NCI-H748 (cell line): ENCODE measurements at regions not wholly inside any gene's neighbourhood (a gene's known extent, or its start where the extent isn't known, plus 50 kb on each side); places are given as distances from the start of the nearest gene placed in this dataset.

ENCODE experiments used
- DNase-seq: peaks from one replicate; lab custom pipeline; 2025; ENCODE audit not compliant: unreplicated experiment; lab: John Stamatoyannopoulos, UW

DNA sequence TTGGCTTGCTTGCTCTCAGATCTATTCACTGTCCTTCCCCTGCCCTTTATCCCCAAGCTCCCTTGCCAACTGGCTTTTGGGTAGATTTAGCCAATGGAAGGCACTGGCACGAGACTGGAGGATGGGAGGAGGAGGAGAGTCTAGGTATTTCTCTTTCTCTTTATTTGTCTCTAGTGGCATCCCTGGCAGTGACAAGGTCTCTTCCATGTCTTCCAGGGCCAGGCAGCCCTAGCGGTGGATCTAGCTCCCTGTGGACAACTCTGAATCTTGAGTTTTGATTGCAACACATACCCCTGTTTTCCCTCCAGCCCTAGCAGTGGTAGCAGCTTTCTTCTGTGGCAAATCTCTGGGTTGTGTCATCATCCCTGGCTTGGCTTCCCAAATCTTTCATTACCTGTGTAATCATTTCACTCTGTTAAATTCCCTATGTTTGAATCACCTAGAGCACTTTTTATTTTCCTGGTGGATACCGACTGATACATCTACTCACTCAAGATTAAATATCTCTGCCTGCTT lies 171.1 kb upstream of the IRX6 start:
- DNase-seq, result no peak

DNA sequence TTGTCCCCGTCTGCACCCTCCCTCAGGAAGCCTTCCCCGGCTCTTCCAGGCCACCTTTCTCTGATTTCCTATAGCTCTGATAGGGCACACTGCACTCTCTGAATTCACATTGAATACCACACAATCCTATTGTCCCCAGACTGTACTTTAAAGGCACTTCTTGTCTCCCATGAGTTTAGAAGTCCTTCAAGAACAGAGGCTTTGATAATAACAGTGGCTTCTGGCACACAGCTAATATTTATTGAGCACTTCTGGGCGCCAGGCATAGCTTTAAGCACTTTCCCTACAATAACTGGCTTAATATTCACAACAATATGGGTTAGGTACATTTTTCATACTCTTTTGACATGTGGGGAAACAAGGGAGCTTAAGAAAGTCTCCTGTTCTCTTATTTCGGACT lies 169.7 kb upstream of the IRX6 start:
- DNase-seq, result no peak

DNA sequence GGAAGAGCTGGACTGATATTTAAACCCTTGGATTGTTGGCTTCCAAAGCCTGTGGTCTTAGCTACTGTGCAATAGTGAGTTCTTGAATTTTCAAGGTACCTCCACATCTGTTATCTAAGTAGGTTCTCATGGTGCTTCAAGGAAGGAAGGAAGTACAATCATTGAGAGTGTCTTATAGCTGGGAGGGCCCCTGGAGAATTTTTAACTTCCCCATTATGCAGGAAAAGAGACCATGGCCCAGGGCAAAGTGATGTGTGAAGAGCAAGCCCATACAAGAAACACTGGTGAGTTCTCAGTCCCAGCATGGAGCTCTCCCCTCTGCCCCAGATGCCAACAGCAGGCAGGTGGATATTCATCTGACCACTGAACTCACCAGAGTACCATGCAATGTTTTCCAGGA lies 169.0 kb upstream of the IRX6 start:
- DNase-seq, result no peak

DNA sequence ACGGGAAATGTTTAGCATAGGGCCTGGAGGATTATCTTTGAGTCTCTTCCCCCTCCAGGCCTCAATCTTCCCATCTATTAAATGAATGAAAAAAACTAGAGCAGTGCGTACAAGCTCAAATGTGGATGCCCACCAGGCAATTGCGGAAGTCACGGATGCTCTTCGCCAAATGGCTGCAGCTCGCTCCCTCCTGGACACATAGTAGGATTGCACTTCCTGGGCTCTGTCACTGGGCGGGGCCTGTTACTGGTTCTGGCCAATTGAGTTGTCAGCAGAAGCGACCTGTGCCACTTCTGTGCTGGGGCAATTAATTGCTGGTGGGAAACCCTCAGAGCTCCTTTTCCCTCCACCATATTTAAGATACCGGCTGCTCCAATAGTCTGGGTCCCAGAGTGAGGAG lies 168.2 kb upstream of the IRX6 start:
- DNase-seq, result no peak

DNA sequence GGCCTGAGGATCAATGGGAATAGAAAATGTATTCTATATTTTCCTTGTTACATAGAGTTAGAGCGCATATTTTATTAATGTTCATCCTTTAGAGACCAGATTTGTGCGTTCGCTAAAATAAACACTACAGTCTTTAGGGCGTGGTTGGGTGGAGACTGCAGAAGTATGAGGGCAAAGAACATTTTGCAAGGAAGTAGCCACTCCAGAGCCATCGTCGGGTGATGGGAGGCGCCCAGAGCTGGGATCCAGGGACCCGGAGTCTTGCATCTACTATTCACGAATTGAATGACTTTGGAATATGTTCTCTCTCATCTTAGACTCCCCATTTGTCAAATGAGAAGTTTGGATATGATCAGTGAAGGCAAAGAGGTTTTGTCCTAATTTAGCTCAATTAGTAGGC lies 154.2 kb upstream of the IRX6 start:
- no peak for DNase-seq

DNA sequence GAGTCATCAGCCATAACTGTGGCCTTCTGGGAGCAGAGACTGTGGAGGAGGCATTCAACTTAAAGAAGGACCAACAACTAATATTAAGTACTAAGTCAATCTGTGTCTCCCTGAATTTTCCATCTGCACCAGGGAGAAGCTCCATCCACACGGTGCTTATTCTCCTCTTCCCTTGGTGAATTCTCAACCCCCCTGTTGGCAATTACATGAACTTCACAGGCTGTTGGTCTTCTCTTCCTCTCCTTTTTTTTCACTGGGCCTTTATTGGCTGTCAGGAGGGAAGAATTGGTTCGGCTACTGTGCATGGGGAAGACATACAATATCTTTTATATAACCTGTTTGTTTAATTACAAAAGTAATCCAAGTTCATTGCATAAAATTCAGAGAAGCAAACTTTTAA lies 152.8 kb upstream of the IRX6 start:
- DNase-seq, result no peak

DNA sequence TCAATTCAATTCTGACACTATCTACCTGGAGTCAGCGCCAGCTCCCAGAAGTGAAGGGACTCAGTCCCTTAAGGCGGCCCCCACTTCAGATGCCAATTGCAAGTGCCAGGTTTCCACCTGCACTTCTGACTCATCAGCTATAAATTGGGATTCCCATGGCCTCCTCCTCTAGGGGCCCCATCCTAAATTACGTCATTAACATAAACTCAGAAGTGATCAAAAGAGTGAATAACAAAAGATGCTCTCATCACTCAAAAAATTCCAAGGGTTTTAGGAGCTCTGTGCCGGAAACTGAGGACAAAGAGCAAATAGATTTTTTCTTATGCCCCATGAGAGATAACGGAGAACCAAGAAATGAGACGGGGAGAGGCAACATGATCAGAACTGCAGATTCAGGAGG lies 148.6 kb upstream of the IRX6 start:
- no peak for DNase-seq

DNA sequence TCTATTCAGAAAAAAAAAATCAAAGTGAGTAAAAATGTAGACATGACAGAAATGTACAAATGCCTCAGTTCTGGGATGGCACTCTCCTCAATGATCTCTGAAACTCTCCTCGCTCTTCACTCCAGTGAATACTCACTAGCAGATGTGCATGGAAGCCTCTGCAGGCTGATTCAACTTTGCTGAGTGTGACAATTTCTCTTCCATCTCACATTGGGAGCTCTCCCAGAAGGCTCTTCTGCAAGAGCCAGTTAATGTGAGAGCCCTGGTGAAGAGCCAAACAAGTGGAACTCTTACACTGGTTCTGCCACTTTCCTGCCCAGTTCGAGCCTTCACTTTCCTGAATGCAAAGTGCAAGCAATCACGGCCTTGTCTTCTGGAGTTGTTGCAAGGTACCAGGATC lies 147.1 kb upstream of the IRX6 start:
- no peak for DNase-seq

DNA sequence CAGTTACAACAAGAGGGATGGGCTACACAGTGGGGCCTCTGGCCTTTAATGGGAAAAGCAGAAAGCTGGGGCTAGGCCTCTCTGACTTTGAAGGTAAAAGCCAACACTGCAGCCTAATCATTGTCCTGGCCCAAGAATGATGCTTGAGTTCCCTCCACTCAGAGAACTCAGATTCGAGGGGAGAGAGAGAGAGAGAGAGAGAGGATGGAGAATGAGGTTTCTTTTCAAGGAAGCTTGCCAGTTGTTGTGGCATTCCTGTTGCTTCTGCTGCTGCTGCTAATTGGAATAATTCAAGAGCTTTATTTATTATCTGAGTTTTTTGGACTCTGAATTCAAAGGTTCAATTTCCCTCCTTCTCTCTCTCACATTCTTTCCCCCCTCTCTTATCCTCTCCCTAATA lies 144.6 kb upstream of the IRX6 start:
- no peak for DNase-seq

DNA sequence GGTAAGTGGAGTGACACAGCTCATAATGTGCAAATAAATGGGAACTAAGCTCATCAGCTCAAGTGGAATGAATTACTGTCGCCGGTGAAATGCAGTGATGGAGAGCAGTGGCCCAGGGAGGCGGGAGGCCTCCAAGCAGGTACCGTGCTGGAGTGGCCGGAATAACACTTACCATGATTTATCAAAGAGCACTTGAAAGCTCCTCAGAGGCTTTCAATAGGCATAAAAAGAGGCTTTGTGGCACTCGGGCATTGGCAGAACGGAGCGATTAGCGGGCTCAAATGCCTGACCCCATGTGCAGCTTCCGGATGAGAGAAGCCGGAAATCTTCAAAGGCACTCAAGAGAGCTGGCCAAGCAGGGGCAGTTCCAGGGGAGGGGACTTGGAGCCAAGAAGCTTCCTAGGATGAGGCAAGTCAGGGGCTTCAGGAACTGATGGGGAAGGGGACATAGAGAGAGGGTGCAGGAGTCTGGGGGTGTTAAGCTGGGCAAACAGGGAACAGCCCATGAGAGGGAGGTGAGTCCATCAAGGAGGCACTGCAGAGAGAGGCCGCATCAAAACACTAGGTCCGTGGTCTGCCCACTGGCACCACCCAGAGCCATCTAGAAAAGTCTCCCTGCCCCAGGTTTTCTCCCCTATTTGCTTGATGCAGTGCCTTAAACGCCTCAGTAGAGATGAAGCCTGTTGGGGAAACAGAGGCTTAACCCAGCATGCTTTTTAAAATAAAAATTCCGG lies 144.0 kb upstream of the IRX6 start:
- peak; percentile 77 for DNase-seq

DNA sequence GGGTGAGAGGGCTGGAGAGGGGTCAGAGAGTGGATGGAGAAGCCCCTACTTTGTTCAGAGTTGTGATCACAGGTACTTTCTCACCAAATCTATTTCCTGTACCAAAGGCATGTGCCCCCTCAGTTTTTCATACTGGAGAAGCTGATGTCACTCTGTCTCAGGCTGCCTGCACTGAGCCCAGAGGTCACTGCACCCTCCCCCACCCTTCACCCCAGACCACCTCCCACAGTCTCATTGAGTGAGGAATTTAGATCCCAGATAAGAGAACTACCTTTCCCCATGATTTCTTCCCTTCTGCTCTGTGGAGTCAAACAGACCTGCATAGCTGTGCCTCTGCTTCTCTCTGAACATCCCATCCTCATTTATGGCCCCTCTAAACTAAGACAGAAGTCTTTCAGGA lies 140.0 kb upstream of the IRX6 start:
- DNase-seq, result no peak

DNA sequence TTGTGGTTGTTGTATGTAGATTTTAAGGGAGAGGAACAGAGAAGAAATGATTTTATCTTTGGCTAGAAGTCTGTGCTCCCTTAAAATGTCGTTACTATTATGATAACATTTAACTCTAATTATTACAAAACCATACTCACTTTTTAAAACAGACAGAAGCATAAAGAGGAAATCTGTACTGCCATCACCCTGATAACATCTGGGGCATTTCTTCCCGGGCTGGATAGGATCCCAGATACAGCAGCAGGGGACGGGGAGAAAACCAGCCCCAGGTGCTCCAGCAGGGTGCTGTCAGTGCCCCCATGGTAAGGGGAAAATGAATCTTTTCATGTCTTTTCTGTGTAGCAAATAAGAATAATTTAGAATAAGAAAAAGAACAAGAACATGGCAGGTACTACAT lies 139.4 kb upstream of the IRX6 start:
- no peak for DNase-seq

DNA sequence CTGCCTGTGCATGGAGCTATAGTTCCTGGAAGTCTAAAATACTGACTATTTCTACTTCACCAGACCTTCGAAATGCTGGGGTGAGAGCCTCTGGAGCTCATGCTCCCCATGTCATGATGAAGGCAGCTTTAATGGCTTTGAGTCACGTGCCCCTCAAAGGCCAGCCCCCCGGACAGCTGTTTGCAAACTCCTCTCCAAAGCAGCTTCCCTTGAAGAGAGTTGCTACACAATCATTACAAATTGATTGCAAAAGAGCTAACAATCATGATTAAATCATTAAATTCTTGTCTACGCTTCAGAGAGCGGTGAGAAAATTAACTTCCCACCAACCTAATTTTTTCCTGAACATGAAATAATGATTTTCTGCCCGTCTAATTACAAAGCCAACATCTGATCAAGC lies 134.8 kb upstream of the IRX6 start:
- peak; percentile 22 for DNase-seq

DNA sequence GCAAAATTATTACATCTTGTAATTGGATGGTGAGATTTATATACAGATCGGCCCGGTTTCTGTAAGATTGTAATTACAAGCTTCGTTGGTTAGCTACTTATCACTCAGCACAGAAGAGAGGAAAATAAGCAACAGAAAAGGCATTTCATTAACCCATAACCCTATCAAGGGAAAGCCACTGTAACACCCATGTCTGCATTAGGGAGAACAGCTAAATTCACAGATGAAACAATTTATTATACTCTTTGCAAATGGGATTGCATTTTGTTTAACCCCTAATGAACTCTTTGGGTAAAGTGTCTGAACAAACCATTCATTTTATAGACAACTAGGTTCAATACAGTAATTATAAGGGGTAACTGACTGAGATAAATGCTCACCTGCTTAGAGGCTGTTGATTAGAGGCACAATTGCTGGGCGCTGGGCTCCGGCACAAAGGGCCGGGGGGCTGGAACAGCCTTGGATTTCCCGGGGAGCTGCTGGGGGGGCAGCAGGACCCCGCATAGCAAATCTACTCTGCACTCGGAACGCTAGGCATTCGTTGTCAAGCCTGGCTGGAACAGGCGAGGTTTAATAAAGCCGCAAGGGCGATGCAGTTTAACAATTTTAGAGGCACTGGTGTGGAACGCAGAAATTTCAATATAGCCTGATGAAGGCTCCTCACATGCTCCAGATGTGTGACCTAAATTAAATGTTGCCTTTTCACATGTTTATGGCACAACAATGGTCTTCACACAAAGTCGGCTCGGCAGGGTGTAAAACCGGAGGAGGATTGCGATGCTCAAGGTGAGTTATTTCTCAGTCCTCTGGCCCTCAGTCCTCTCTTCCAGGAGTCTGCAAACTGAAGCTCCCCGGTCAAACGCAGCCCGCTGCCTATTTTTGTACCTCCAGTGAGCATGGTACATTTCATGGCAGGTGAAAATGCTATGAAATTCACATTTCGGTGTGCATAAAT lies 134.0 kb upstream of the IRX6 start:
- DNase-seq, result peak; percentile 69

DNA sequence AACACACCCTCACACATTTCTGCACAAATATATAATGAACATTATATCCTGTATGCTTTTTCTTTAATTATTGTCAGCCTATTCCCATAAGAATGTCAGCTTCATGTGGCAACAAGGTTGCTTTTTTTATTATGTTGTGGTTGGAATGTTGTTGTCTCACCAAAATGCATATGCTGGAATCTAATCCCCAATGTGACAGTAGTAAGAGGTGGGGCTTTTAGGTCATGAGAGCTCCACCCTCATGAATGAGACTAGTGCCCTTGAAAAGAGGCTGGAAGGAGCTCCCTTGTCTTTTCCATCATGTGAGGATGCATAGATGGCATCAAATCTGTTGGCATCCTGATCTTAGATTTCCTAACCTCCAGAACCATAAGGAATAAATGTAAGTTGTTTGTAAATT lies 131.3 kb upstream of the IRX6 start:
- no peak for DNase-seq

DNA sequence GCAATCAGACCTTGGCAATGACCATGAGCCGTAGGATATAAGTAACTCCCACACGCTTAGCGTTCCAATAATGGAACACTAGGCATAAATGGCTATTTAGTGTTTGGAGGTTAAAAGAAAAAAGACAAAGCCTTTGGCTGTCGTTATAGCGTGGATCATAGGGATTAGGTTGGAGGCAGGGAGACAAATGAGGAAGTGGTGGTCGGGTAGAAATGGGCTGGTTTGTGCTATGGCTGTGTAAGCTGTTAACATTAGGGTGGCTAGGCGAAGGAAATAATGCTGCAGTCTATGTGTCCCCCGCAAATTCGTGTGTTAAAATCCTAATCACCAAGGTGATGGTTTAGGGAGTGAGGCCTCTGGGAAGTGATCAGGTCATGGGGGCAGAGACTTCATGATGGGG lies 120.4 kb upstream of the IRX6 start:
- no peak for DNase-seq

DNA sequence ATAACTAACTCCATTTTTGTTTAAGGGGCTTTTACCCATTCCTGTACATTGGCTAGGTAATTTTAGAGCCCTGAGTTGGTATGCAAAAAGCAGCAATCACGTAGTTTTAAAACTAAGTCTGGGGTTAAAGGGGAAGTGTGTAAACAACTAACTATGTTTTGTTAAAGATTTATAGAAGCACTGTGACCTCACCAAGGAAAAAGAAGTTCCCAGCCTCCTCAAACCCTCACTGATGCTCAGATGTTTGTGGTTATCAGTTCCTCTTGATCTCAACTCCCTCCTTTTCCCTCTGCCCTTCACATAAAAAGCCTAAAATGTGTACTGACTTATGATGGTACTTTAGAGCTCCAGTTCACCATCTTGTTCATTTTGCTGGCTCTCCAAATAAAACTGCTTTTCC lies 119.9 kb upstream of the IRX6 start:
- DNase-seq, result no peak

DNA sequence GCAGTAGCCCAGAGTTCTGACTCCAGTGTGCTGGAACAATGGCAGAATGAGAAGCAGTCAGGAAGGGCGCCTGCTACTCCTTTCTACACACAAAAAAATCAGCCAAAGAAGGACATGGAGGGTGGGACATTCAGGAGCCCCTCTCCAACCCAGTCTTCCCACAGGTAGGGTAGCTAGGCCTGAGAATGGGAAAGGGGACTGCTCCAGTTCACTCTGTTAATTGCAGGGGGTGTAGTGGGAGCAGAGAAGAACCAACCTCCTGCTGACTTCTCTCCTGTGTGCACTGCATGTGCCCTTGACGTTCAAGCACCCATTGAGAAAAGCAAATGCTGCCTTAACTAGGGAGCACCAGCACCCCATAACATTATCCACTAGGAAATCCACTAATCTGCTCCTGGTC lies 119.1 kb upstream of the IRX6 start:
- DNase-seq, result no peak

DNA sequence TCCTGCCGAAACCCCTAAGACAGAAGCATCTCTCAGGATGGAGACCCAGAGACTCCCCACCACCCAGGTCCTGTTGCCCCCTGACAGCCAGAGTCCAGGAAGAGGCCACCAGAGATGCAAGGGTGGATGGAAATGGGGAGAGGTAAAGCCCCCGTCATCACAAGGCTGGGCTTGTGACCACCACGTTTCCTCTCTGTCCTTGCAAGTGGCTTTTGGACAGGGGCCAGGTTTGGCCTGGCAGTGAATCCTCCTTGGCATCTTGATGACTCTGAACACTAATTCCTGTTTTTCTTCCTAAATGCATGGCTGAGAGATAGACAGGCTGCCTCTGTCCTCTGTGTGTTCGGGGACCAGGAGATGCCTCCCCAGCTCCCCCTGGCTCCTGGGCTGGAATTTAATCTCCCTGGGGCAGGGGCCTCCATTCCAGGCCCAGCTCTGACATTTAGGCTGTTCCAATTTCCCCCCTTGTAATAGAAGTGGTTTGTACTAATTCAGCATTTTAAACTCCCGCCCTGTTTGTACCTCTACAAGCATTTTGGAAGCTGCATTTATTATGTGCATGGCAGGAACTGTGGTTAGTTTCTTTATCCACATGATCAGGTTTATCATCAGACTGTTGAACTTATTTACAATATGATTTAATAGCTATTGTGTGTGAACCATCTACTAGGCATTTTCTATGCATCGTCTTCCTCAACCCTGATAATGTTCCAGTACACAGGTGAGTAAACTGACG lies 116.1 kb upstream of the IRX6 start:
- no peak for DNase-seq

DNA sequence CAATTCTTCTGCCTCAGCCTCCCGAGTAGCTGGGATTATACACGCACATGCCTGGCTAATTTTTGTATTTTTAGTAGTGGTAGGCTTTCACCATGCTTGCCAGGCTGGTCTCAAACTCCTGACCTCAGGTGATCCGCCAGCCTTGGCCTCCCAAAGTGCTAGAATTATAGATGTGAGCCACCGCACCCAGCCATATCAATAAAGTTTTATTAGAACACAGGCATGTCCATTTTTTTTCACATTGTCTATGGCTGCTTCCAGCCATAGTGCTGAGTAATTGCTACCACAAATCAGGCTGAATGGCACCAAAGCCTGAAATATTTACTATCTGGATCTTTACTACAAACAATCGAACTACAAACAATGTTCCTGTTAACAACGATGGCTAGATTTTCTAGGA lies 114.4 kb upstream of the IRX6 start:
- no peak for DNase-seq

DNA sequence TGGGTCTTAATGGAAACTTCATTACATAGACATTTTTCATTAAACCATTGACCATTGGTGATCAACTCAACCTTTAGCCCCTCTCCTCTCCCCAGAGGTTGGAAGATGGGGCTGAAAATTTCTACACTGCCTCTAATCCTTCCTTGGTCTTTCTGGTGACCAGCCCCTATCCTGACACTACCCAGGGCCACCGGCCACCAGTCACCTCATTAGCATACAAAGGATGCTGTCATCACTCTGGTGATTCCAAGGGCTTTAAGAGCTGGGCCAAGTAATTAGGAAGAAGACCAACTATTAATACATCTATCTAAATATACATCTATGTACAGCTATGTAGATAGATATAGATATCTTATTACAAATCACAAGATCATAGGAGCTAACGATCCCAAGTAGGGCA lies 111.2 kb upstream of the IRX6 start:
- DNase-seq, result no peak

DNA sequence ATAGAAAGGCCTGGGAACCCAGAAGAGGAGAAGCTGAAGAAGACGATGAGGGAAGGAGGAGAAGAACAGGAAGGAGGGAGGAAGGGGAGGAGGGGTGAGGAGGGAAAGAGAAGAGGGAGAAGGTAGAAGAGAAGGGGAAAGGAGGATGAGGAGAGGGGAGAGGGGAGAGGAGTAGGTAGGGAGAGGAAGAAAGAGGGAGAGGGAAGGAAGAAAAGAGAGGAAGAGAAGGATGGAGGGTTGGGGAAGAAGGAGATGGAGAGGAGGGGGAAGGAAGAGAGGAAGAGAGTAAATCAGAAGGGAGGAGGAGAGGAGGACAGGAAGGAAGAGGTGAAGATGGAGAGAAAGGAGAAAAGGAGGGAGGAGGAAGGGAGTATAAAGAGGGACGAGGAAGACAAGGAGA lies 109.6 kb upstream of the IRX6 start:
- no peak for DNase-seq
